Right kidney (tissue), 1 donor: ENCODE measurements at regions not wholly inside any gene's neighbourhood (a gene's known extent, or its start where the extent isn't known, plus 50 kb on each side); places are given as distances from the start of the nearest gene placed in this dataset.
A peak's percentile ranks its signal among the peaks of the same experiment; 100 is the strongest.

Experiments used
- DNase-seq: peaks from one replicate; pipeline ENCODE4 v3.0.0-alpha.2; 2016

DNA sequence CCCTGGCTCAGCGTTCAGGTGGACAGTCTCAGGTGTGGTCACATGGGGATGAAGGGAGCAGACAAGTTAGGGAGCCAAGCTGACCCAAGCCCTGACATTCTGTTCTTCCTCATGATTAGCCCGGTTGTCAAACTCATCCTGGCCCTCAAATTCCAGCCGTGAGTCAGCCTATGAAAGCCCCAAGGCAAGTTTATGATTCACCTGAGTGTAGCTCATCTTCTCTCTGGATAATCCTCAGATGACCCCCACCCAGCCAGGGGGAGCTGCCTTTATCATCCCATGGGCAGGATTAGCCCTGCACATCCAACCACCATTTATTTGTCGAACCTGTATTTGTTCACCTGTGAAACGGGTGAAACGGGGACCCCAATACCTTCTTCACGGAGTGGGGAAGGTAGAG lies 161.9 kb downstream of the DHX35 start:
- DNase-seq, result no peak

DNA sequence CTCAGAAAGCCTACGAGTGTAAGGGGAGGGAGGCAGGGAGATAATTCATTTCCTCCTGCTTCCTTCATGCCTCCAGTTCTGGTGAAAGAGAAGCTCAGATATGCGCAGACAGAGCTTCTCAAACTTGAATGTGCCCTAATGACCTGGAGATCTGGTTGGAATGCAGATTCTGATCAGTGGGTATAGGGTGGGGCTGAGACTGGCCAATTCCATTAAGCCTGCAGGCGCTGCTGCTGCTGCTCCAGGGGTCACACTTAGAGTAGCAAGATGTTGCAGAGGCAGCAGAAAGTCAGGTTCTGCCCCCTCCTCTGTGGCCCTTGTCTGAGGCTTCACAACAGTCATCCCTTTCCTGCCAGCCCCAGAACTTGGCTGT lies 161.0 kb downstream of the DHX35 start:
- no peak for DNase-seq

DNA sequence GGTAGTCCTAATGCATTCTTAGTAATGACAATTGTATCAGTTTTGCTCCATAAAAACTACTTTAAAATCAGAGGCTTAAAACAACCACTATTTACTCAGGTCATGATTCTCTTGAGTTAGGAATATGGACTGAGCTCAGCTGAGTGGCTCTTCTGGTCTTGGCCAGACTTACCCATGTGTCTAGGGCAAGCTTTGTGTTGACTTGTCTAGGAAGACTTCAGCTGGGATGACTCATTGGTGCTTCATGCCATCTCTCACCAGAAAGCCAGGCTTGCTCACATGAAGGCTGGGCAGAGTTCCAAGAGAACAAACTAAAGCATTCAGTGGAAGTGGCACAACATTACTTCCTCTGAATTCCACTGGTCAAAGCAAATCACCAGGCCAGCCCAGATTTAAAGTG lies 155.3 kb downstream of the DHX35 start:
- DNase-seq, result no peak

DNA sequence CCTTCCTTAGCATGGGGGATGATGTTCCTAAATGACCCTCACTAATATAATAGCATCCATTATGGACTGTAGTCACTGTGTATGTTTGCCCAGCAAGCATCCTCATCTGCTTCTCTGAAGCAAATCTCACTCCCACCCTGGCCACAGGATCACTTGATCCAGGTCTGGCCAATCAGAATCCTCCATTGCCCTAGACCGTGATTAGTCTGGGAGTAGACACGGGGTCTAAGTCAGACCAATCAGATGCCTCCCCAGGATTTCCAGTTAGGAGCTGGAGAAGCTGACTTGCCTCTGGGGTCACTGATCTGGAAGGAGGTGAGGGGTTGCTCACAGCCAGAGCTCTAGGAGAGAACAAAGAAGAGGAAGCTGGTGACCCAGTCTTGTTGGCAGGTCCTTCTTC lies 153.9 kb downstream of the DHX35 start:
- DNase-seq, result no peak

DNA sequence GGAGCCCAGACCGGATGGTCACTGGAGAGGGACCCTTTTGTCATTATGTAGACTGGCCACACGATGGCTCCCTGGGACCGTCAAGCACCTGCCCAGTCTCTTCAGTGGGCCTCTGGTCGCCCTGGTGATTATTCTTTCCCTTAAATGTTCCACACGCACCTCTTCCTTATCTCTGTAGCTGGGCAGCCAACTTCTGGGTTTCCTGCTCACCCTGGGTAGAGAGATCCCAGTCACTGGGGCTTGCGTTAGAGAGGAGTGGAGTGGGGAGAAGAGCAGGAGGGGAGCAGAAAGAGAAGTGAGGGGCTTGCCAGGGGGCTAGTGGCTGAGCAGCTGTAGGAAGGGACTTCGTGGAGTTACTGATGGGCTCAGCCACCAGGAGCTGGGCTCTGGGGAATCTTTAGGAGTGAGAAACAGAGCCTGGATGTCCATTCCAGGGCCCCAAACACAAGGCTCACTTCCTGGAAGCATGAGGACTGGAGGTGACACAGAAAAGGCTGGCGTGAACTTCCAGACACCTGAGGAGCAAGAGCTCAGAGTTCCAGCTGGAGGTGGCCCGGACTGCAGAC lies 150.1 kb downstream of the DHX35 start:
- peak; percentile 66 for DNase-seq

DNA sequence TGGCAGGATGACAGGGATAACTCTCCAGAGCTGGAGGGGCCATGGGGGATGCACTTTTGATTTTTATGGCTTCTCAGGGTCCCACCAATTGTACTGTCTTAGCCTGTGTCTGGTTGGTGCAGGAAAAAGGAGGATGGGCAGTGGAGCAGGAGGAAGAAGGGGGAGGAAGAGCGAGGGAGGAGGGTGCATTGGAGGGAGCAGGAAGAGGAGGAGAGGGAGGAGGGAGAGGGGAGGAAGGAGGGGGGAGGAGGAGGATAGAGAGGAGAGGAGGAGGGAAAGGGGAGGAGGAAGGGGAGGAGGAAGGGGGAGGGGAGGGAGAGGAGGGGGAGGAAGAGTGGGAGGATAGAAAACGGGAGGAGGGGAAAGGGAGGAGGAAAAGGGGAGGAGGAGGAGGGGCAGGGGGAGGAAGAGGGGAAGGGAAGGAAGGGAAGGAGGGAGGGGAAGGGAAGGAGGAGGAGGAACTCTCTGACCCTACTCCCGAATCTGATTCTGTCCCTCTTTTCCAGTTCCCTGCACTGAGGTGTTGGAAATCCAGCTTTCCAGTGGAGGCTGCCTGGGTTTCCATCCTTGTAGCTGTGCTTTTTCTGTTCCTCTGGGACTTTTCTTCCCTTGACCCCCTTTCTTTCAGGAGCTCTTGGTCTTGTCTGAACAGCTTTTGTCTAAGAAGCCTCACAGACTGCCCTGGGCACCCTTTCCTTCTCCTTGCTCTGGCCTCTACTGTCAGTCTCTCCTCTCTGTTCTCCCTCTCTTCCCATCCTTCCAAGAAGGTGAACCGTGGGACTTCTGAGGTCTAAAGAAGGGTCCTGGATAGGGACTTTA lies 149.4 kb downstream of the DHX35 start:
- DNase-seq, result peak; percentile 61

DNA sequence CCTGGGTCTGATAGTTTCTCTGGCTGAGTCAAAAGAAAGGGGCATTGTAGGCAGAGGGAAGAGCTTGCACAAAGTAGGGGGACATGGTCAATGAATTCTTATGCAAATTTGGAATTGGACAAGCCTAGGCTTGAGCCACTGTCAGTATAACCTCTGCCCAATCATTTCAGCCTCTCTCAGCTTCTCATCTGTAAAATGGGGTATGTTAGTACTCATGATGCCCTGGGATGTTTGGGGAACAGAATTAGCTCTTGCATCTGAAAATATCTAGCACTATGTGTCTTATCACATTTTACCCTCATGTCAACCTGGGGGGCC lies 148.6 kb downstream of the DHX35 start:
- DNase-seq, result no peak

DNA sequence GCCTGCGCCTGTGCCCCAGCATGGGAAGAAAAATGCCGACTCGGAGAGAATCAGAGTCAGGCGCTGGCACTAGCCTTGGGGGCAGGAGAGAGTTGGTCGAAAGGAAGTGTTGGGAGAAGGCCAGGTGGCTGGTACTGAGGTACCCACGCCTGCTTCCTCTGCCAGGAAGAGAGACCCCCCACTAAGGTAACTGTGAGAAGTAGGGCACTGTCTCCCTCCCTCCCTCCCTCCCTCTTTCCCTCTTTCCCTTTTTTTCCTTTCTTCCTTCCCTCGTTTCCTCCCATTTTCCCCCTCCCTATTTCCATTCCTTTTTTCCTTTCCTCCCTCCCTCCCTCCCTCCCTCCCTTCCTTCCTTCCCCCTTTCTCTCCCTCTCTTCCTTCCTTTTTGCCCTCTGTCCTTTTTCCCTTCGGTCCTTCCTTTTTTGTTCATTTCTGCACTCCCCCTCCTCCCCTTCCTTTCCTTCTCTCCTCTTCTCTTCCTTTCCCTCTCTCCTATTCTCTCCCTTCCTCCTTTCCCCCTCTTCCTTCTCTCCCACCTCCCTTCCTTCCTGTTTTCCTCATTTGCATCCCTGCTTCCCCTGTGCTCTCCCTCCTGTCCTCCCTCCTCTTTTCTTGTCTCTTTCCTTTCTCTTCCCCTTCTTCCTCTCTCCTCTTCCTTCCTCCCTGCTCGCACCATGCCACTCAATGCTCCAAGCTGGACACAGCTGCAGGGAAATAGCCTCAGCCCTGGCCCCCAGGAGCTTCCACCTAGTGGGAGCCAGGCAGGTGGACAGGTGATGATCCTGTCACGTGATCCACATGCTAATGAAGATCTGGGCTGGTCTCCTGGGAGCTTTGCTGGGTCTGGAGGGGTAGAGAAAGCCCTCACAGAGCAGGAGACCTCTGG lies 148.0 kb downstream of the DHX35 start:
- DNase-seq, result no peak

DNA sequence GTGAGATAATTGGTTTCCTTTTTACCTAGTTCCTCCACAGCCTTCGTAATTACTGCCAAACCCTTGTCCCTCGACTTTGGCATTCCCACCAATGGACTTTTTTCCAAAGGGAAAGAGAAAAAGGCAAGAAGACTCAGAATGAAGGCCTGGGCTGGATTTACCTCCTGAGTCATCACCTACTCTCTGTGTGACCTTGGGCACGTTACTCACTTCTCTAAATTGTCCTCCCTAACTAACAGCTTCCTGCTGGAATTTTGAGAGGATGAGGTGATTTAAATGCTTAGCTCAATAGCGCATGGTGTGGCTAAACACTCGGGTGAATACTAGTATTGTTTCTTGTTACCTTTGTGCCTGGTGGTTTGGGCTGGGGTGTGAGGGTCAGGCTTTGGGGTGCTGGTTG lies 146.6 kb downstream of the DHX35 start:
- DNase-seq, result no peak

DNA sequence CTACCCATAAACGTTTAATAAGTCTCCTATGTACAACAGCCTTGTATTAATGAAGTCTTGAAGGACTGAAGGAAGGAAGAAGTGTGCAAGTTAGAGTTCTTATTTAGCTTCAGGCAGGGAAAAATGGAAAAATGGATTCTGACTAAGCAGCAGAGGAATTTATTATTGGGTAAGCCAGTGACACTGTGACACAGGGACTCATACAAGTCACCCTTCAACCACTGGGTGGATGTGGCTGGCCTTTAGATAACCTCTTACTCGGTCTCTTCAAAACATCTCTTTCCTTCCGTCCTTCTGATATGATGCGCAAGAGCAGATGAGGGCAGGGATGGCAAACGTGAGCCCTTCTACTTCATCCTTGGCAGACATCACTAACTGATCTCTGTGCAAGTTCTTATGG lies 145.6 kb downstream of the DHX35 start:
- no peak for DNase-seq

DNA sequence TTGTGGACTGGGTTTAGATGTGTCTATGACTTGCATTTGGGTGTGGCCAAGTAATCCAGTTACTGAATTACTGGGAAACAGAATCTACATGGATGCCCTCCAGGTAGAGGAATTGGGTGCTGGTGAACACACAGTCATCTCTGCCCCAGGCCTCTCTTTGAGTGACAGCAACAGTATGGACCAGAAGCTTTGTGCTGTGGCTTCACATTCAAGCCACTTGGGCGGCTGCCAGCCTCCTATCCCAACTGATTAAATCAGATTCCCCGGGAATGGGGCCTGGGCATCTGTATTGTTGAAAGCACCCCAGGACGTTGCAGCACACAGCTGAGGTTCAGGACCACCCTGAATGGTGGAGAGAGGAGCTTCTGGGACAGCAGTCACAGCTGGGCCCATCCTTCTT lies 144.6 kb downstream of the DHX35 start:
- DNase-seq, result no peak

DNA sequence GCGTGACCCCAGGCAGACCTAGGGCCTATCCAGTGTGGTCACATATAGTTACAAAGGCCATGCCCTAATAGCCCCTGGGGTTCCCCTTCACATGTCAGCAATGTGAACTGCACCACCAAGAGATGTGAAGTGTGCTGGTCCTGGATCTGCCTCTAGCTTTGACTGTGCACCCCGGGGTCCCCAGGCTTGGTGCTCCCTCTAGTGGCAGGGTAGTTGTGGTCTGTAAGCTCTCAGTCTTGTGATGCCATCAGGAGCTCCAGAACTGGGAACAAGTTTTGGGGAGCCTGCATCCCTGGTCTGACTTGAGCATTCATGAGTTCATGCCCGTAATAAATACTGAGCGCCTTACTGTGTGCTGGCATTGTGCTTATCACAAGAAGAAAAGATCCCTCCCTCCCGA lies 143.4 kb downstream of the DHX35 start:
- DNase-seq, result no peak

DNA sequence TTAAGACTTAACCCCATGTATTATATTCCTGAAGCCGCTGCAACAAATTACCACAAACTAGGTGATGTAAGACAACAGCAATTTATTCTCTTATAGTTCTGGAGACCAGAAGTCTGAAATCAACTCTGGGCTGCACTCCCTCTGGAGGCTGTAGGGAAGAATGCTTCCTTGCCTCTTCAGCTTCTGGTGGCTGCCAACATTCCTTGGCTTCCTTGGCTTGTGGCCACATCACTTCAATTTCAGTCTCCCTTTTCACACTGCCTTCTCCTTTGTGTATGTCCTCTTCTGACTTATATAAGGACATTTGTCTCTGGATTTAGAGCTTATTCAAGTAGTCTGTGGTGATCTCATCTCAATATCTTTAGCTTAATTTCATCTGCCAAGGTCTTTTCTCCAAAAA lies 141.6 kb downstream of the DHX35 start:
- no peak for DNase-seq

DNA sequence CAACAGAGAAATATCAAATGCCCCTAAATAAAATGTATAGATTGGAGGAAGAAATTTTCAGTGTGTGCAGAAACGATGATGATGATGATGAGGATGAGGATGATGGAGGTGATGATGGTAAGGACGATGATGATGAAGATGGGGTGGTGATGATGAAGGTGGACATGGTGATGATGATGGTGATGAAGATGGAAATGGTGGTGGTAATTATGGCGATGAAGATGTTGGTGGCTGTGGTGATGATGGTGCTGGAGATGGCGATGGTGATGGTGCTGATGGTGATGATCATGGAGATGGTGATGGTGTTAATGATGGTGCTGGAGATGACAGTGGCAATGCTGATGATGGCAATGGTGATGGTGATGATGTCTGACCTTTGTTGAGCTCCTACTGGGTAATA lies 141.2 kb downstream of the DHX35 start:
- no peak for DNase-seq

DNA sequence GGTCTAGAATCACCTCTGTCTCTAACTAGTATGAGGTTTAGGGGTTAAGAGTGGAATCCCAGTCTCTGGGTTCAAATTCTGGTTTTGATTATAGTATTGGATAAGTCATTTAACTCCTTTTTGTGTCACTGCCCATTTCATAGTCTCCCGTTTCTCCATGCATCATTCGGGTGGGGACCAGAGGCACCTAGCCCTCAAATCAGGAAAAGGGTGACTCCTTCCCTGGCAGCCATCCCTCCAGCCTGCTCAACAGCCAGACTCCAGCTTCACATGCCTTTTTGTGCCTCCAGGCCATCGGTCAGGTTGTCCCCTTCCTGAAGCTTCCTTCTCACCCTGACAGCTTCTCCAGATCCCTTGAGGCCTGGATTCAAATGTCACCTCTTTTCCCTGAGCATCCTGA lies 139.8 kb downstream of the DHX35 start:
- no peak for DNase-seq

DNA sequence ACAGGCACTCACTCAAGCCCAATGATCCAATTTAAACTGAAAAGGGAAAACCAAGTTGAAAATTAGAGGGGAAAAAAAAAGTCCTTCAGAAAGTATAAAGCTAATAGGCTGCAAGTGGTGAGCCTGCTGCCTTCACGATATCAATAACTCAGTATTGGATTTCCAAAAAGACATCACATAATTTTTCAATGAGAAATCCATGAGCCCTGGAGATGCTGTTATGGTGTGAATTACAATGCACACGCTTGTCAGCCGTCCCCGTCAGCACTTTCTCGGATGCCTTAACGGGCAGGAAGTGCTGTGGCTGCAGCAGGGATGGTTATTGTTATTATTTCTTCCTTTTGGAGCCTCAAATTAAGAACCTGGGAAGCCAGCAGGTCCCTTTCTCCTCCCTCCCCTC lies 138.5 kb downstream of the DHX35 start:
- no peak for DNase-seq

DNA sequence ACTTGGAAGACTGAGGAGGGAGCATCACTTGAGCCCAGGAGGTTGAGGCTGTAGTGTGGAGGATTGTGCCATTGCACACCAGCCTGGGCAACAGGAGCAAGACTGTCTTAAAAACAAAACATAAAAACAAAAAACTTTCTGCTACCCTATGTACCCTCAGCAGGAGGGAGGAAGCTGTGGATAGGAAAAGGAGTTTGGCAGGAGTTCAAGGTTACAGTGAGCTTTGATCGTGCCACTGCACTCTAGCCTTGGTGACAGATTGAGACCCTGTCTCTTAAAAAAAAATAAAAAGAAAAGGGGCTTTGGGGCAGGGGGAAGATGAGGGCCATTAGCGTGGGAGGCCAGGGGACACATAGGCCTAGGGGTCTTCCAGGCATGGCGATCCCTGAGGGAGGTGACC lies 135.7 kb downstream of the DHX35 start:
- DNase-seq, result no peak

DNA sequence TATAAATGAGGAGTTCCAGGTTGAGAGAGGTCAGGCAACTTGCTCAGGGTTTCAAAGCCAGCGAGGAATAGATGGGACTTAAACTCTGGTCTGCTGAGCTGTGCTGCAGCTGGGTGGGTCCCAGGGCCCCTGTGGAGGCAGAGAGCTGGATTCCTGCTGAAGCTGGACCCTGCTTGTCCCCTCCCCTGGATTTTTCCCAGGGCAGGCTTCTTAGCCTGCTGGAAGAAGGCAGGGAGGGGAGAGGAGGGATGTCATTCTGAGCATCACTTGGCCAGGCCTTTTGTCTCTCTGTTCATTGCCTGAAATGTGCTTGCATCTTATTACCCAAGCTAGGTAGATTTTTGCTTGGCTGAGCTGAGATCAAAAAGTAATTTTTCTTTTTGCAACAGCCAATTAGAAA lies 133.7 kb downstream of the DHX35 start:
- DNase-seq, result no peak

DNA sequence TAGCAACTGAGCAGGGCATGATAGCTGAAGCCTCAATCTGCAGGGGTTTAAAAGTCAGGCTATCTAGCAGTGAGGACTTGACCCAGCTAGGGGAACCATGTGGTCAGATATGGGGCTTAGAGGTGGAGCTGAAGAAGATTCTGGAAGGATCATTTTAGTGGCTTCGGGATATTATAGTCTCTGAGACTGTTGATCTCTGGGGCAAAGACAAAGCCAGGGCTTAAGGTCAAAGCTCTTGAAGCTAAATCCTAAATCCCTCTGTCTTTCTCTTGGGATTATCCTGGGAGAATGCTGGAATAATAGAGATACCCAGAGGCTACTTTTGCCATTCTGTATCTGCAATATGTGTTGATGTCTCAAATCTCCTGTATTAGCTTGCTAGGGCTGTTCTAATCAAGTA lies 132.2 kb downstream of the DHX35 start:
- no peak for DNase-seq

DNA sequence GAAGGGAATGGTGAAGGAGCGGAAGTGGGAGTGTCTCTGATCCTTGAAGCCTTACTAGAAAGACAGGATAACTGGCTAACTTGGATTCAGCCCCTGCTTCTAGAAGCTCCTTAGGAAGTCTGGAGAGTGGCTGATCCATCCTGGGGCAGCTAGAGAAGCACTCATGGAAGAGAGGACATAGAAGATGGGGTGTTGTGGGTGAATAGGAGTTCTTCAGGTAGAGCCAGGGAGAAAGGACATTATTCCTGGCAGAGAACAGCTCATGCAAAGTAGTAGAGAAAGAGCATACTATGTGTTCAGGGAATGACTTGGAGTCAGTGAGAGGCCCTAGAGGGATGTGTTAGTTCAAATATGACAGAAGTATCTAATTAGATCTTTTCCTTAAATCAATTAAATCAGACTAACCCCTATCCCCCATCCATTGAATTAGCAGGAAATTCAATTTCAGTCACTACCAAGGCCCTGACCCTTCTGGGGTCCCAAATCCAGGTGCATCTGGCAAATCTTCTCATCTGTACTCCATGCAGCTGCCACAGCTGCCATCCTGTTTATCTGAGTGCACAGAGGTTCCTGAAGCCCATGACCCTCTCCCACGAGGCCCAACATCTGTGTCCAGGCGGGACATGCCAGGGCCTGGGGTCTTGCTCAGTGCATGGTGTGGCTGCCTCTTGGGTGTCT lies 130.7 kb downstream of the DHX35 start:
- DNase-seq, result no peak

DNA sequence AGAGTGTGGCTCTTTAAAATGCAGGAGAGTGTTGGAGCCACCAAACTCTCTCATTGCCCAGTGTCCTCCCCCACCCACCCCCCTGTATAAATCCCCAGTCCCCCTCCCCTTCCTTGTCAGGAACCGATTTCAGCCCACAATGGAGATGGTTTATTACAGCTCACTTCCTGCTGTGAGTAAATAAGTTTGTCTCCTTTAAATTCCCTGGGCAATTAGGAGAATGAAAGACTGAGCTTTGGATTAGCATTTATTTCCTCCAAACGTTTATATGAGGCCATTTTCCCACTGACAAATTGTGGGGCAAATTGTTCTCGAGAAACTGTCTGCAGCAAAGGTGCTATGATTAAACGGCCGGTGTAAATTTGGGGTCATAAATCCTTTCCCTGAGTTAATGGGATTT lies 128.8 kb downstream of the DHX35 start:
- no peak for DNase-seq

DNA sequence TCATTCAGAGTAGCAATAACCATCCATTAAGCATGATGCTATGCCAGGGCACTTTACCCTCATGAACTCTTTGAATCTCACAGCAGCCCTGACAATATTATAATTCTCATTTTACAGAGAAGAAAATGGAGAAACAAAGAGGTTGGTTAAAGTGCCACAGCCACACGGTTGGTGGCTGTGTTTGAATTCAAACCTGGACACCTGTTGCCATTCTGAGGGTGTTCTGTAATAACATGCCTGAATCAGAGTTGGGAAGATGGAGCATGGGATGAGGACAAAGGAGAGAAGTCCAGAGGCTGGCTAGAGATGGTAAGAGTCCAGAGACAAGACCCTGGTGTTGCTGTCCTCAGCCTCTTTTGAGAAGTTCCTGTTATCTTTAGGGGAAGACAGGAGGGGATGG lies 127.7 kb downstream of the DHX35 start:
- DNase-seq, result no peak
